Prostate gland (tissue), 2 donors: ENCODE measurements at regions not wholly inside any gene's neighbourhood (a gene's known extent, or its start where the extent isn't known, plus 50 kb on each side); places are given as distances from the start of the nearest gene placed in this dataset.

Source experiments
- CTCF ChIP-seq, 4 experiments: fragments of 200-600 bp in 2 of 4; fragments of 450-650 bp in 2 of 4; sonication (generic) in 2 of 4; IDR thresholded peaks; 1 replicate in 3 of 4; 2 replicates in 1 of 4; pipeline ENCODE4 v1.5.1; 2016 to 2019; ENCODE audit warnings: antibody characterized with exemption in 4 of 4, mild to moderate bottlenecking in 2 of 4, moderate library complexity in 2 of 4
- POLR2A ChIP-seq: fragments of 450-650 bp; IDR thresholded peaks from one replicate; pipeline ENCODE4 v1.6.1; 2016; ENCODE audit warnings: antibody characterized with exemption, mild to moderate bottlenecking
- POLR2AphosphoS5 ChIP-seq: sonication (generic); formaldehyde crosslinking; IDR thresholded peaks from one replicate; pipeline ENCODE4 v1.6.1; 2017; ENCODE audit warnings: antibody characterized with exemption

GRCh38 chr22:23512721-23513120 is 67.4 kb downstream of the IGLL1 start:
- no peak for TF ChIP-seq CTCF (IDR thresholded peaks at IDR 0.05)
- TF ChIP-seq POLR2AphosphoS5: no peak
- TF ChIP-seq POLR2A: no peak
